ENCODE measurements at regions not wholly inside any gene's neighbourhood (a gene's known extent, or its start where the extent isn't known, plus 50 kb on each side); places are given as distances from the start of the nearest gene placed in this dataset.

- TF ChIP-seq POLR2A (IDR thresholded peaks at IDR 0.05; ENCODE audit: low read depth, low read length) (no peak), POLR2AphosphoS5 (IDR thresholded peaks at IDR 0.05; ENCODE audit: low read depth, low read length) (no peak), TAF1 (IDR thresholded peaks at IDR 0.05; ENCODE audit: borderline replicate concordance, low read depth, low read length) (no peak)
Observed at GRCh38 chrX:39645178-39645895, 452.4 kb downstream of the BCOR start.

All from GM12892 (cell line).